HG03432 (cell line): ENCODE measurements at regions not wholly inside any gene's neighbourhood (a gene's known extent, or its start where the extent isn't known, plus 50 kb on each side); places are given as distances from the start of the nearest gene placed in this dataset.

ENCODE experiments used
- ATAC-seq: cut with Tn5 transposase; IDR thresholded peaks from one replicate; pipeline ENCODE4 v1.9.1; 2021; ENCODE audit warnings: mild to moderate bottlenecking, moderate library complexity; ENCODE audit not compliant: unreplicated experiment

GRCh38 chr5:42321785-42322184 lies 101.5 kb upstream of the GHR start:
- no peak for ATAC-seq

GRCh38 chr5:42337143-42337542 lies 86.1 kb upstream of the GHR start:
- ATAC-seq, result no peak

GRCh38 chr5:42337607-42338006 lies 85.6 kb upstream of the GHR start:
- no peak for ATAC-seq

GRCh38 chr5:42338136-42338535 lies 85.1 kb upstream of the GHR start:
- ATAC-seq, result no peak

GRCh38 chr5:42349163-42349562 lies 74.1 kb upstream of the GHR start:
- no peak for ATAC-seq

- ATAC-seq, result no peak
Measured at GRCh38 chr5:42351956-42352355, 71.3 kb upstream of the GHR start.

- no peak for ATAC-seq
Measured at GRCh38 chr5:42360056-42360455, 63.2 kb upstream of the GHR start.

- no peak for ATAC-seq
Measured at GRCh38 chr5:42360616-42361314, 62.5 kb upstream of the GHR start.

- no peak for ATAC-seq
Measured at GRCh38 chr5:42361315-42361688, 61.9 kb upstream of the GHR start.

GRCh38 chr5:42366051-42366450 lies 57.2 kb upstream of the GHR start:
- peak; percentile 56 for ATAC-seq
